ENCODE measurements at regions not wholly inside any gene's neighbourhood (a gene's known extent, or its start where the extent isn't known, plus 50 kb on each side); places are given as distances from the start of the nearest gene placed in this dataset.

DNA sequence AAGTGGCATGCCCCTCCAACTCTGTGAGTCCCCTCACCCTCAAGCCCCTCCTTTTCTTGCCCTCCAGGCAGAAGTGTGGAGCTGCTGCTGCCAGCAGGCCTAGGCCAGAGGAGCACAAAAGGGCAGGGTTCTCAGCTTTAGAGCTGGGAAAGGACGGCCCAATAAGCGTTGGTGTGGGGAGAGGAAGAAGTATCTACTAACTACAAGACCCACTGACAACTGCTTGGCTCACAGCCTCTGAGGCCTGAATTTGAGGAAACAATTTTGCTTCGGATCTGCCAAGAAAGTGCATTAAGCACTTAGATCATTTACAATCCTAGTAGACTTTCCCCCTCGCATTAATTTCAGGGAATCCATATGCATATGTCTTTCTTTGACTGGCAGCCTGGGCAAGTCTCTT is 179.4 kb downstream of the SNX18 start:
- TF ChIP-seq CTCF (IDR thresholded peaks at IDR 0.05 in 4 of 5, conservative IDR thresholded peaks at IDR 0.05 in 1 of 5) (no peak), POLR2A (IDR thresholded peaks at IDR 0.05) (no peak)
